ENCODE measurements at regions not wholly inside any gene's neighbourhood (a gene's known extent, or its start where the extent isn't known, plus 50 kb on each side); places are given as distances from the start of the nearest gene placed in this dataset.
A peak's percentile ranks its signal among the peaks of the same experiment; 100 is the strongest.

GRCh38 chr22:47465809-47466208, 703.4 kb downstream of the TBC1D22A start:
- Histone ChIP-seq H3K27me3 (ENCODE audit: control insufficient read depth, insufficient read depth, low read length) (no peaks in the 10 kb centered on the region), H3K4me3 (ENCODE audit: low read depth, low read length) (no peak overlapping the region), H3K36me3 (ENCODE audit: control insufficient read depth, insufficient read depth, low read length) (no peaks in the 10 kb centered on the region), H3K27ac (ENCODE audit: insufficient read depth, low read length, poor library complexity, severe bottlenecking) (no peak overlapping the region), H3K4me1 (ENCODE audit: control insufficient read depth, insufficient read depth, low read length, poor library complexity, severe bottlenecking) (no peaks in the 10 kb centered on the region), H3K9me3 (ENCODE audit: control insufficient read depth in 2 of 2, low read length in 2 of 2) (peaks cover 0 to 5% of the 10 kb centered on the region in 2 experiments)
- no peak overlapping the region for H3K27ac Mint-ChIP-seq
- H3K4me1 Mint-ChIP-seq: no peaks in the 10 kb centered on the region
- H3K9me3 Mint-ChIP-seq: peaks cover 0 to 14% (median 5%) of the 10 kb centered on the region in 7 donors
- peaks cover 22% of the 10 kb centered on the region for H3K27me3 Mint-ChIP-seq
- H3K36me3 Mint-ChIP-seq: no peaks in the 10 kb centered on the region
- DNase-seq (no peak), ATAC-seq (ENCODE audit: low read depth in 2 of 2) (no peak)
- no peak overlapping the region for H3K4me3 Mint-ChIP-seq

- Histone ChIP-seq H3K4me1 (ENCODE audit: control insufficient read depth, insufficient read depth, low read length, poor library complexity, severe bottlenecking) (no peaks in the 10 kb centered on the region), H3K27me3 (ENCODE audit: control insufficient read depth, insufficient read depth, low read length) (no peaks in the 10 kb centered on the region), H3K36me3 (ENCODE audit: control insufficient read depth, insufficient read depth, low read length) (no peaks in the 10 kb centered on the region), H3K4me3 (ENCODE audit: low read depth, low read length) (no peak overlapping the region), H3K9me3 (ENCODE audit: control insufficient read depth in 2 of 2, low read length in 2 of 2) (peaks cover 0 to 5% of the 10 kb centered on the region in 2 experiments), H3K27ac (ENCODE audit: insufficient read depth, low read length, poor library complexity, severe bottlenecking) (no peak overlapping the region)
- DNase-seq: no peak
- H3K27me3 Mint-ChIP-seq: peaks cover 22% of the 10 kb centered on the region
- no peaks in the 10 kb centered on the region for H3K36me3 Mint-ChIP-seq
- peaks cover 0 to 14% (median 5%) of the 10 kb centered on the region in 7 donors for H3K9me3 Mint-ChIP-seq
- H3K4me3 Mint-ChIP-seq: no peak overlapping the region
- no peaks in the 10 kb centered on the region for H3K4me1 Mint-ChIP-seq
- H3K27ac Mint-ChIP-seq: no peak overlapping the region
- no peak for ATAC-seq (ENCODE audit: low read depth in 2 of 2)
These were observed 702.8 kb downstream of the TBC1D22A start for GRCh38 chr22:47465222-47465621.

DNA sequence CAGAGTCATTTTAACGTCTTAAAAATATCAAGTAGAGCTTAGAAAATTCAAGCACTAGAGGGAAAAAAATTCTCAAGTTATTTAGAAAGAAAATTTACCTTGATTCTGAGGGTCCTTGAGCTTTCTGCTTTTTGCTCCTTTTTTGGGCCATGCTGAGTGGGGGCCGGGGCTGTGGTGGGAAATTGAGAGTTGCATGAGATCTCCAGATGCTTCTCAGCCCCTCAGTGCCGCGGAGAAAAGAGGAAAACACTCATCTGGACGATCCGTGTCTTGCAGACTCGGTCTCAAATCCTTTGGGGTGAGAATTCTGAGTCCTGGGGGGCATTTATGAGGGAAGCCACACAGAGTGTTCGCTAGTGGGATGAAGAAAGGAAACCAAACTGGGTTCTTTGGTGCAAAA, 700.8 kb downstream of the TBC1D22A start:
- Mint-ChIP-seq H3K36me3 (no peaks in the 10 kb centered on the region), H3K4me3 (no peak overlapping the region), H3K9me3 (peaks cover 2 to 14% (median 5%) of the 10 kb centered on the region in 7 donors), H3K27ac (peak overlapping the region in 1 of 3 donors; percentile 15), H3K27me3 (peaks cover 11% of the 10 kb centered on the region), H3K4me1 (no peaks in the 10 kb centered on the region)
- Histone ChIP-seq H3K27me3 (ENCODE audit: control insufficient read depth, insufficient read depth, low read length) (no peaks in the 10 kb centered on the region), H3K36me3 (ENCODE audit: control insufficient read depth, insufficient read depth, low read length) (no peaks in the 10 kb centered on the region), H3K27ac (ENCODE audit: insufficient read depth, low read length, poor library complexity, severe bottlenecking) (no peak overlapping the region), H3K4me1 (ENCODE audit: control insufficient read depth, insufficient read depth, low read length, poor library complexity, severe bottlenecking) (no peaks in the 10 kb centered on the region), H3K4me3 (ENCODE audit: low read depth, low read length) (no peak overlapping the region), H3K9me3 (ENCODE audit: control insufficient read depth in 2 of 2, low read length in 2 of 2) (peaks cover 0 to 5% of the 10 kb centered on the region in 2 experiments)
- ATAC-seq (ENCODE audit: low read depth in 2 of 2) (no peak), DNase-seq (no peak)

DNA sequence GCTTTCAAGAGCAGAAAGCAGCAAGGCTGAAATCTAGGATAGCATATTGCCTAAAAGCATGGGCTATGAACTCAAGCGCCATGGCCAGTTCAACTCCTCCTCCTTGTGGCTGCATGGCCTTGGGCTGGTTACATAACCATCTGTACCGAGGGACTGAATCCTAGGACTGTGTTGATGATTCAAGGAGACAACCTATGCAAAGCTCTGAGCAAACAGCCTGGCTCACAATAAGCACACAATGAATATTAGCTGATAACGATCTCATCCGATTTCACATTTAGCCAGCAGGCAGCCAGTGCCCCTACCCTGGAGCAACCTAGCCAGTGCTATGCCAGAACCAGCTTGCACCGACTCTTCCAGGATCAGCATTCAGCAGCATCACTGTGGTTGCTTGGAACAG, 698.4 kb downstream of the TBC1D22A start:
- no peaks in the 10 kb centered on the region for H3K4me1 ChIP-seq (ENCODE audit: control insufficient read depth, insufficient read depth, low read length, poor library complexity, severe bottlenecking)
- no peaks in the 10 kb centered on the region for H3K9me3 ChIP-seq (ENCODE audit: control insufficient read depth in 2 of 2, low read length in 2 of 2)
- no peaks in the 10 kb centered on the region for H3K27me3 ChIP-seq (ENCODE audit: control insufficient read depth, insufficient read depth, low read length)
- peaks cover 7% of the 10 kb centered on the region for H3K27me3 Mint-ChIP-seq
- H3K9me3 Mint-ChIP-seq: peaks cover 0 to 3% (median 0%) of the 10 kb centered on the region in 7 donors
- no peak overlapping the region for H3K27ac ChIP-seq (ENCODE audit: insufficient read depth, low read length, poor library complexity, severe bottlenecking)
- ATAC-seq (ENCODE audit: low read depth in 2 of 2) (no peak), DNase-seq (no peak)
- H3K27ac Mint-ChIP-seq: no peak overlapping the region
- H3K4me1 Mint-ChIP-seq: no peaks in the 10 kb centered on the region
- H3K36me3 ChIP-seq (ENCODE audit: control insufficient read depth, insufficient read depth, low read length): no peaks in the 10 kb centered on the region
- H3K4me3 ChIP-seq (ENCODE audit: low read depth, low read length): no peak overlapping the region
- H3K36me3 Mint-ChIP-seq: no peaks in the 10 kb centered on the region
- no peak overlapping the region for H3K4me3 Mint-ChIP-seq

- H3K4me3 ChIP-seq (ENCODE audit: low read depth, low read length): no peak overlapping the region
- Mint-ChIP-seq H3K36me3 (no peaks in the 10 kb centered on the region), H3K9me3 (peaks cover 0 to 3% (median 0%) of the 10 kb centered on the region in 7 donors), H3K27me3 (peaks cover 7% of the 10 kb centered on the region), H3K27ac (no peak overlapping the region), H3K4me3 (no peak overlapping the region), H3K4me1 (no peaks in the 10 kb centered on the region)
- ATAC-seq (ENCODE audit: low read depth in 2 of 2): no peak
- no peak overlapping the region for H3K27ac ChIP-seq (ENCODE audit: insufficient read depth, low read length, poor library complexity, severe bottlenecking)
- no peaks in the 10 kb centered on the region for H3K9me3 ChIP-seq (ENCODE audit: control insufficient read depth in 2 of 2, low read length in 2 of 2)
- no peaks in the 10 kb centered on the region for H3K36me3 ChIP-seq (ENCODE audit: control insufficient read depth, insufficient read depth, low read length)
- no peak for DNase-seq
- H3K4me1 ChIP-seq (ENCODE audit: control insufficient read depth, insufficient read depth, low read length, poor library complexity, severe bottlenecking): no peaks in the 10 kb centered on the region
- H3K27me3 ChIP-seq (ENCODE audit: control insufficient read depth, insufficient read depth, low read length): no peaks in the 10 kb centered on the region
These were observed 697.7 kb downstream of the TBC1D22A start for GRCh38 chr22:47460176-47460575.

DNA sequence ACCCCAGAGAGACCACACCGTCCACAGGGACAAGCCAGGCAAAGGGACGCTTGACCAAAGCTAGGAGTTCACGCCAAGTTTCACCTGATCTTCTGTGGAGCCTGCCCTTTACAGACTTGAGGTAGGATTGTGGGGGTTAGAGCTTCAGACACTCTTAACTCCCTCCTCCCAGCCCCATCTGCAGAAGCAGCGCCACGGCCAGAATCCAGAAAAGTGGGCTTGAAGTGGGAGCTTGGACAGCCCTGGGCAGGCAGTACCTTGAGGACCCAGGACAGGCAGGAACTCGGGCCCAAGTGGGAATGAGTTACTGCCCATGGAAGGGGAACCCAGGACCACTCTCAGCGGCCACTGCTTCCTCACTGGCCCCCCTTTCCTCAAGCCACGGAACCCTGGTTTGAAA, 695.9 kb downstream of the TBC1D22A start:
- Histone ChIP-seq H3K4me1 (ENCODE audit: control insufficient read depth, insufficient read depth, low read length, poor library complexity, severe bottlenecking) (no peaks in the 10 kb centered on the region), H3K27me3 (ENCODE audit: control insufficient read depth, insufficient read depth, low read length) (no peaks in the 10 kb centered on the region), H3K27ac (ENCODE audit: insufficient read depth, low read length, poor library complexity, severe bottlenecking) (no peak overlapping the region), H3K4me3 (ENCODE audit: low read depth, low read length) (no peak overlapping the region), H3K9me3 (ENCODE audit: control insufficient read depth in 2 of 2, low read length in 2 of 2) (peaks cover 0 to 6% of the 10 kb centered on the region in 2 experiments), H3K36me3 (ENCODE audit: control insufficient read depth, insufficient read depth, low read length) (no peaks in the 10 kb centered on the region)
- DNase-seq (no peak), ATAC-seq (ENCODE audit: low read depth in 2 of 2) (no peak)
- no peak overlapping the region for H3K27ac Mint-ChIP-seq
- no peak overlapping the region for H3K4me3 Mint-ChIP-seq
- H3K4me1 Mint-ChIP-seq: no peaks in the 10 kb centered on the region
- H3K36me3 Mint-ChIP-seq: no peaks in the 10 kb centered on the region
- H3K27me3 Mint-ChIP-seq: peaks cover 4% of the 10 kb centered on the region
- peaks cover 0 to 10% (median 3%) of the 10 kb centered on the region in 7 donors for H3K9me3 Mint-ChIP-seq

DNA sequence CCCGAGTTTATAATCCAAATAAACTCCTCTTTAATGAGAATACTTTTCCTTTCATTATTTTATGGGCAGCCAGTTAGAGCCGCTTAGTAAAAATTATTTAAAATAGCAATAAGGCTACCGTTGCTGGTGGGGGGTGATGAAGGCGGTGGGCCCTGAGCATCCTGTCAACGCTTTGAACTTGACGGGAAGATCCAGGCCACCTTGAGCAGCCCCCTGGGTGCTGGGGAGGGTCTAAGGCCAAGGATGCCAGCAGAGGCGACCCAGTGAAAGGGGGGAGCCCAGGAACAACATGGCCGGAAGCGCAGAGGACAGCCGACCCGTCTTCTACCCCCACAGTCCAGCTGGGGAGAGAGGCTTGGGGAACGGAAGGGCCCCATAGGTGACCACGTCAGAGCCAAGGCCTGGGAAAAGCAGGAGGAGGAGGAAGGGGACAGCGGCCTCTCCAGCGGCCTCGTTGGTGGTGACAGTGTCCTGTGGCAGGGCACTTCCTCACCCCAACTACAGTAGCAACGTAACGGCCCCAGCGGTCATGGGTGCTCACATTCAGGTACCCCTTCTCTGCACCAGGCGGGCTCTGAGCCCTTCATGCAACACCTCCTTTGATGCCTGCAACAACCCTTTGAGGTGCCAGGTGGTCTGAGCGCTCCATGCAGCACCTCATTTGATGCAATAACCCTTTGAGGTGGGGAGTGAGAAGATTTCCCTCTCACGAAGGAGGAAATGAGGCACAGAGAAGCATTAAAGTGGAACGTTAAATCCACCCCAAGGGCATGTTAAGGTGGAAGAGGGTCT, 695.3 kb downstream of the TBC1D22A start:
- no peak overlapping the region for H3K4me3 Mint-ChIP-seq
- Histone ChIP-seq H3K36me3 (ENCODE audit: control insufficient read depth, insufficient read depth, low read length) (no peaks in the 10 kb centered on the region), H3K27me3 (ENCODE audit: control insufficient read depth, insufficient read depth, low read length) (no peaks in the 10 kb centered on the region), H3K4me1 (ENCODE audit: control insufficient read depth, insufficient read depth, low read length, poor library complexity, severe bottlenecking) (no peaks in the 10 kb centered on the region), H3K9me3 (ENCODE audit: control insufficient read depth in 2 of 2, low read length in 2 of 2) (peaks cover 0 to 7% of the 10 kb centered on the region in 2 experiments), H3K4me3 (ENCODE audit: low read depth, low read length) (no peak overlapping the region), H3K27ac (ENCODE audit: insufficient read depth, low read length, poor library complexity, severe bottlenecking) (no peak overlapping the region)
- DNase-seq (no peak), ATAC-seq (ENCODE audit: low read depth in 2 of 2) (no peak)
- peaks cover 0 to 17% (median 7%) of the 10 kb centered on the region in 7 donors for H3K9me3 Mint-ChIP-seq
- no peak overlapping the region for H3K27ac Mint-ChIP-seq
- no peaks in the 10 kb centered on the region for H3K4me1 Mint-ChIP-seq
- H3K36me3 Mint-ChIP-seq: no peaks in the 10 kb centered on the region
- H3K27me3 Mint-ChIP-seq: peaks cover 3% of the 10 kb centered on the region

GRCh38 chr22:47457021-47457420, 694.6 kb downstream of the TBC1D22A start:
- H3K36me3 Mint-ChIP-seq: no peaks in the 10 kb centered on the region
- H3K4me3 ChIP-seq (ENCODE audit: low read depth, low read length): no peak overlapping the region
- peaks cover 0 to 18% (median 7%) of the 10 kb centered on the region in 7 donors for H3K9me3 Mint-ChIP-seq

More at GRCh38 chr22:47457021-47457420, 694.6 kb downstream of the TBC1D22A start:
- Mint-ChIP-seq H3K27me3 (peaks cover 2% of the 10 kb centered on the region), H3K27ac (no peak overlapping the region), H3K4me1 (no peaks in the 10 kb centered on the region), H3K4me3 (no peak overlapping the region)
- H3K27me3 ChIP-seq (ENCODE audit: control insufficient read depth, insufficient read depth, low read length): no peaks in the 10 kb centered on the region
- H3K36me3 ChIP-seq (ENCODE audit: control insufficient read depth, insufficient read depth, low read length): no peaks in the 10 kb centered on the region
- H3K4me1 ChIP-seq (ENCODE audit: control insufficient read depth, insufficient read depth, low read length, poor library complexity, severe bottlenecking): no peaks in the 10 kb centered on the region
- no peak for ATAC-seq (ENCODE audit: low read depth in 2 of 2)
- DNase-seq: no peak
- peaks cover 0 to 7% of the 10 kb centered on the region in 2 experiments for H3K9me3 ChIP-seq (ENCODE audit: control insufficient read depth in 2 of 2, low read length in 2 of 2)
- H3K27ac ChIP-seq (ENCODE audit: insufficient read depth, low read length, poor library complexity, severe bottlenecking): no peak overlapping the region
